Umbilical cord (tissue), 1 donor: ENCODE measurements at regions not wholly inside any gene's neighbourhood (a gene's known extent, or its start where the extent isn't known, plus 50 kb on each side); places are given as distances from the start of the nearest gene placed in this dataset.

Experiments used
- DNase-seq: peaks from one replicate; pipeline ENCODE4 v3.0.0-alpha.2; 2015; ENCODE audit warnings: low spot score

DNA sequence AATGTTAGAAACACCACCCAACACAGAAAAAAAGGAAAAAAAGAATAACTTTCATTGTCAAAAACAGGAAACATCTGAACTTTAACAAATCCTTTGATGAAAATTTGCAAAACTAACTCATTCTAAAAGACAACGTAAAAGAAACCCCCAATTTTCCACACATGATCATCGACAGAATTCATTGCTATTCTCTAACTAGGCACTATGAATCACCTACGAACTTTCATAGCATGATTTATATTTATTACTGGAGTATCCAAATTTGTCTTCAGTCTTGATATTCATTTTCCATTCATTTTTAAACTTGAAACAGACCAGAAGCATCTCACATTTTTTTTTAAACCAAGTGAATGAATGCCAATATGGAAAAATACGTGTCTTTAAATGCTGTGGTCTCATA, 514.6 kb downstream of the TLE4 start:
- peak; percentile 8 for DNase-seq

DNA sequence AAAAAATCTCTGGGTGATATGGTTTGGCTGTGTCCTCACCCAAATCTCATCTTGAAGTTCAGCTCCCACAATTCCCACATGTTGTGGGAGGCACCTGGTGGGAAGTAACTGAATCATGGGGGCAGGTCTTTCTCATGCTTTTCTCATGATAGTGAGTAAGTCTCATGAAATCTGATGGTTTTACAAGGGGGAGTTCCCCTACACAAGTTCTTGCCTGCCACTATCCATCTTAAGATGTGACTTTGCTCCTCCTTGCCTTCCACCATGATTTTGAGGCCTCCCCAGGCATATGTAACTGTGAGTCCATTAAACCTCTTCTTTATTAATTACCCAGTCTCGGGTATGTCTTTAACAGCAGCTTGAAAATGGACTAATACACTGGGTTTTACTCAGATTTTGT, 513.9 kb downstream of the TLE4 start:
- DNase-seq = no peak

DNA sequence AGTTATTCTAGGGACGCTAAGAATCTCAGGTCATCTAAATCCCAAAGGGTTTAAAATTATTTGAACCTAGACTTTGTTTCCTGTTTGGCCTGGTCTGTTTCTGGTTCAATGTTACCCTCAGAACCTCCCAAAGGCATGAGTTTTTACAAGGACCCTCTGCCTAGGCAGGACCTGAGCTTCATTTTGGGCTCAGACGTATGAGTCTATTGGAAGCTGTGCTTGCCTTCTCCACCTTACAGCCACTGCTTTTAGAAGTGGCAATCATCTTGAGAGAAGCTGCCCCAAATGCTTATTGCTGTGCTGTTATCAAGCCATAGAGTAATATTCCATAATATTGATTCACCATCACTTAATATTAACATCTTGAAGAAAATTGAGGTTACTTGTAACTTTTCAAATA, 510.4 kb downstream of the TLE4 start:
- no peak for DNase-seq

DNA sequence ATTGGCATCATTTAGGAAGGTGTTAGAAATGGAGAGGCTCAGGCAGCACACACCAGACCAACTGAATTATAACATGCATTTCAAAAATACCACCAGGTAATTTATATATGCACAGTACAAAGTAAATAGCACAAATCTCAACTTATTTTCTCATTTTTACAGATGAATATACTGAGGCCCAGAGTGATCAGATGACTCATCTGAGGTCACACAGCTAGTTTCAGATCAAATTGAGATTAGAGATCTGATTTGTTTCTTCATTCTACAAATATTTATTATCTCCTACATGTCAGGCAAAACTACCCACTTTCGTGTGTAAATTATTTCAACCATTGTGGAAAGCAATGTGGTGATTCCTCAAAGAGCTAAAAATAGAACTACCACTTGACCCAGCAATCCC, 507.1 kb downstream of the TLE4 start:
- DNase-seq = no peak

DNA sequence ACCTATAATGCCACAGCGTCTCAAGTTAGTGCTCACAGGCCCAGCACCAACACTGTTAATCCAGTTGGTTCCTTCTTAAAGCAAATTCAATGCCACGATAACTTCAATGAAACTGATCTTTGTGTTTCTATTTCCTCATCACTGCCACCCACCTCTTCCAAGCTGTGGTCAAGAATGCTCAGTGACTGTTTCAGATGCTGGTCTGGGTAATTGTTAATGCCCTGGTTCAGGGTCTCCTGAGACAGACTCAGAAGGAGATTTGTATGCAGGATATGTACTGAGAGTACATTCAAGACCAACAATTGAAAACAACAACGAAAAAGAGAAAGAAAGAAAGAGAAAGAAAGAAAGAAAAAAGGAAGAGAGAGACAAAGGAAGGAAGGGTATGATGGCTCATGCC, 505.3 kb downstream of the TLE4 start:
- DNase-seq = no peak

DNA sequence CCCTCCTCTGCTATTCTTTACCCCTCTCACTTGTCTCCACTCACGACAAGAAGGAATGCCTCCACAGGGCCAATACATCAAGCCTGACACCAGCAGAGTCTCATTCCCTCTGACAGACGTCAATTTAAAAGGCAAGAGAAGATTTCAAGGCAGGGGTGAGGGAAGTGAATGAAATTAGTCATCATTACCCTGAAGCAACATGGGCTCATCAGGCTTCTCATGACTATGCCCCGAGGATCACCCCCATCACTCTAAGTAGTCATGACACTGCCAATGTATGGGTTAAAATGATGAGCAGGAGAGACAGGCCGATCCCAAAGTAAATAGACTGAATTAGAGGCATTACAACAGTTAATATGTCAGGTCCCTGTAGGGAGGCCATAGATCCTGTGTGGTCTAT, 504.4 kb downstream of the TLE4 start:
- no peak for DNase-seq

DNA sequence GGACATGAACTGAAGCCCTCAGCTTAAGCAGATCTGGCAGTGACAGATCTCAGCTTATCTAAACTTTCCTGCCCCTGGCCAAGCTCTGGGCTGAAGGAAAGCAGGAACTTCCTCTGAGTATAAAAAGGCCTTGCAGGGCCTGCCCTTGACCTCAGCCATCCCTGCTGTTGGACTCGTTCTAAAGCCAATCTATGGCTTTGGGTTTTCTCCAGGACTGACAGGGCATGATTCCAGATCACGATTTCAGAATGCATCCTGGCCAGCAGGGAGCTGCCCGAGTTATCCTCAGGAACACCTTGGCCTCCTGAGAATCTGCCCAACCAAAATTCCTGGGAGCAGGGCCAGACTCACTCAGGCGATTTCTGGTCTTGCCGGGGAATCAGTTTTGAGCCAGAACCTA, 502.7 kb downstream of the TLE4 start:
- no peak for DNase-seq

DNA sequence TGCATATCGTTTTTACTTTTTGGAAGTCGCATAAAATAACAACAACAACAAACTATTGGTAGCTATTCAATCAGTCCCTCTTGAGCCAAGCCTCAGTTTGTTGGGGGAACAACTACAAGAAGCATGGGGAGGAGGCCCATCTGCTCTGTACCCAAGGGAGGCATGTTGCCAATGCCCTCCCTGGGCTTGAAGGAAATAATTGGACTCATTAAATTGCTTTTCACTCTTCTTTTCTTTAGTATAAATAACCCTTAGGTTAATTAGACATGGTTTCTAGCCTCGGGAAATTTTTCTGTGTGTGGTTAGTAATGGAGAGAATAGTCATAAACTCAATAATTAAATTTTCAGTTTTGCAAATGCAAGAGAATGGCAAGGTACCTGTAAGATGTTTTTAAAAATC, 500.7 kb downstream of the TLE4 start:
- no peak for DNase-seq

DNA sequence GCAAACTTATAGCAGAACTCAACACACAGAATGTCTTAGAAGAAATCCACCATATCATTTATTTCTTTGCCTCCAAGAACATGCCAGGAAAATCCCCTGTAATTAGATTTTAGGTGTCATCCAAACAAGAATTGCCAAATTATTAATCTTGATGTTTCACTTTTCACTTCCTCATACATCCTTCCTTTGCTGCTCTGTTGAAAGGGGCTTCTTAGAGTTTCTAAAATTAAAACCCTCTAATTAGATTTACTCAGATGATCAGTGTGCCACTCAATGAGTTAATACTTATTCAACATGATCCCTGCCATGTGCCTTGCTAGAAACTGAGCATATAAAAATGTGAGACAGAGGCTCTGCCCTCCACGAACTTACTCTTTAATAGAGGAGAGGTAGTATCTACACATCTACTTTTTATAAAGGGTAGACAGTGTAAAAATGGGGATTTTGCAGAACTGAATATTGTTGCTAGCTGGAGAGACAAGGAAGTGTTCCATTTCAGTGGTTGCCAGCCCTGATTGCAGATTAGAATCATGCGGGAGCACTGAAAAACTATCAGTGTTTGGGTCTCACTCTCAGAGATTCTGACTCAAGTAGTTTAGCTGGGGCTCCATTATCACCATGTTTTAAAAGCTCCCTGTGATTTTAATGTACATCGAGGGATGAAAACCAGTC, 498.4 kb downstream of the TLE4 start:
- DNase-seq = no peak

DNA sequence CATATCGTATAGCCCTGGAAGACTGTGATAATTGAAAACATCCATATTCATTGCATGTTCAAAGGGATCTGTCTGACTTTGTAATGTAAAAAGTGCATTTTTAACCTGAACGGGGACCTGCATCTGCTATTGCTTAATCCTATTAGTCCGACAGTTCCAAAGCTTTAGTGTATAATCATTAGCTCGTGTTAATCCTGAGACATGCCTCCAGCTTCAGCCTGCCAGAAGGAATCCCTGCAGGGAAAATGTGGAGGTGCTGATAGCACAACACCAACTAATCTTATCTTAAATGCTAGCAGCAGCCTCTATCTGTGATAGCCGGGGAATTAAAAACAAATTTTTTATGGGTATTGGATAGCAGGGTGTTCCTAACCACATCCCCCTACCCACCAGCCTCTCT, 495.2 kb downstream of the TLE4 start:
- DNase-seq = peak; percentile 2

DNA sequence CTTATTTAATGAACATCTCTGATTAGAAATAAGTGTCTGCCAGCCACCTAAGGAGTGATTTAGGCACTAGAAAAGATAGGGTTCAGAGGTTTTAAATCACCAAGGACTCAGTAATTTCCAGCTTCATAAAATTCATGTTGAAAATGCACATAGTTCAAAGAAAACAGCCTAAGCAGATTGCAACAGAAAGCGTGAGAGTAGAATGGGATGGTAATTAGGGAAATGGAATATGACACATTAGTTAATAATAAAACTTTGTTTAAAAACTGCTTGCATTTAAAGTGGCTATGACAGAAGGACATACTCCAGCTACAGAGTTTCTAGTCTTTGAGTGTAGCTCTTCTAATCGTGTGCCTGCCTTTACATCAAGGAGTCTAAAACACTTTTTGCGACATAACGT, 490.8 kb downstream of the TLE4 start:
- DNase-seq = no peak

DNA sequence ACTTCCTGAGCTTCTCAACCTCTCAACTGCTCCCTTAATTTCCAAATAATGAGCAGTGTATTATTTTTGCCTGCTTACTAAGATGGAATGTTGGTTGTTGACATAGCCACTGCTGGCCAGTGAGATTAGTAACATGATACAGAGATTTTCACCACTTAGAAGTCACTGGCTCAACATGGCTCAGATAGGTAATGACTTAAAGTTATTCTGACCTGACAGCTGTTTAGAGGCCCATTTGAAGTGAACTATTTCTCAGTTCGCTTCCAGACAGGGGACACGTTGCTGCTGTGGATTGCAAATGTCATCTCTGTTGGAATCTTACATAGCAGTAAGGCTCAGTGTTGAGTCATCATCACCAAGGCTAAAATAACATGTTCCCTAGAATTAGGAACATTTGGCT, 490.2 kb downstream of the TLE4 start:
- DNase-seq = peak; percentile 30

DNA sequence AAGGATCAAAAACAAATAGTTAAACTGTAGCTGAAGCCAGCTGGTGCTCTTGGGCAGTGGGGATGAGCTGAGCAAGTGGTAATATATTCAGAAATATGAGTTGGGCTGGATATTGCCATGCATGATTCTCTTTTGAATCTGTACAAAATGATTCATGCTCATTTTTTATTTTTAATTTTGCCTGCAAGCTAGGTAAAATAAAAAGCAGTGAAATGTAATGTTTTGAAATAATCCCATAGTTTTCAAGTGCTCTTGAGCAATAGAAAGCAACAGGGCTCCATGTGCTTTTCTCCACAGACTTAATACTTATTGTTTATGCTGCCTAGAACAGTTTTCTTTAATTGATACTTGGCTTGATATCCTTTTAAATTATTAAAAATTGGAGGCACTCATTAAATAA, 489.3 kb downstream of the TLE4 start:
- DNase-seq = no peak

DNA sequence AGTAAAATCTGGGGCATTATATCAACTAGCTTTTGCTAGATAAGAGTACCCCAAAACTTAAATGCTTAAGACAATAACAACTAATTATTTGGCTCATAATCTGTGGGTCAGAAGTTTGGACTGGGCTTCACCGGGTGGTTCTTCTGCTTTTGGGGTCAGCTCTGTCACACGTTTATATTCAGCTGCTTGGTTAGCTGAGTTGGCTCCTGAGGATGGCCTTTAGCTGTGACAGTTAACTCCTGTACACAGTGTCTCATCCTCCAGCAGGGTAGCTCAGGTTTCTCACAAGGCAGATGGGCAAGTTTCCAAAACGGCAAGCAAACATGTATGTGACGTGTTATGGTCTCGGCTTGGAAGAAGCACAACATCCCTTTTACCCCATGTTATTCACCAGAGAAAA, 488.2 kb downstream of the TLE4 start:
- DNase-seq = no peak

DNA sequence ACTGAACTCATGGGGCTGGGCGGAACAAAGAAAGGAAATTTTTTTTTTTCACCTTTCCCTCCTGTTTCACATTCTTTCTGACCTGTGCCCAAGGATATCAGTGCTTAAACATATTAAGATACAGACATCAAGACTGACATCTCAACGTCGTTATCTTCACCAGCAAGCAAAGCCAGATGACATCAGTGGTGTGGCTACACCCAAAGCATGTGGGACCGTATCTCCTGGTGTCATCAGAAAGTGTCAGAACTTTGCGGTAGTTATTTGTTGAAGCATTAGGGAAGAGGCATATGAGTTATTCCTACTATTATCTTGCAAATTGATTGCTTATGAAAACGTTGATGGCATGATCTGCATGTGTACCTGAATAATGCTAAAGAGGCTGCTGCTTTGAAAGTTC, 487.4 kb downstream of the TLE4 start:
- DNase-seq = no peak

DNA sequence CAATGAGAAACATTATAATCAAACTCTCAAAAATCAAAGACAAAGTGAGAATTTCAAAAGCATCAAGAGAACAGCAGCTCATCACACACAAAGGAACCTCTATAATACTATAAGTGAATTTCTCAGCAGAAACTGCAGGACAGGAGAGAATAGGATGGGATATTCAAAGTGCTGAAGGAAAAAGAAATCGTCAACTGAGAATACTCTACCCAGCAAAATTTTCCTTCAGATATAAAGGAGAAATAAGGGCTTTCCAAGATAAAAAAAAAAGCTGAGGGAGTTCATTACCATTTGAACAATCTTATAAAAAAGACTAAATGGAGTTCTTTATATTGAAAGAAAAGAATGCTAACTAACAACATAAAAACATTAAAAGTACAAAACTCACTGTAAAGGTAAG, 481.1 kb downstream of the TLE4 start:
- DNase-seq = no peak

DNA sequence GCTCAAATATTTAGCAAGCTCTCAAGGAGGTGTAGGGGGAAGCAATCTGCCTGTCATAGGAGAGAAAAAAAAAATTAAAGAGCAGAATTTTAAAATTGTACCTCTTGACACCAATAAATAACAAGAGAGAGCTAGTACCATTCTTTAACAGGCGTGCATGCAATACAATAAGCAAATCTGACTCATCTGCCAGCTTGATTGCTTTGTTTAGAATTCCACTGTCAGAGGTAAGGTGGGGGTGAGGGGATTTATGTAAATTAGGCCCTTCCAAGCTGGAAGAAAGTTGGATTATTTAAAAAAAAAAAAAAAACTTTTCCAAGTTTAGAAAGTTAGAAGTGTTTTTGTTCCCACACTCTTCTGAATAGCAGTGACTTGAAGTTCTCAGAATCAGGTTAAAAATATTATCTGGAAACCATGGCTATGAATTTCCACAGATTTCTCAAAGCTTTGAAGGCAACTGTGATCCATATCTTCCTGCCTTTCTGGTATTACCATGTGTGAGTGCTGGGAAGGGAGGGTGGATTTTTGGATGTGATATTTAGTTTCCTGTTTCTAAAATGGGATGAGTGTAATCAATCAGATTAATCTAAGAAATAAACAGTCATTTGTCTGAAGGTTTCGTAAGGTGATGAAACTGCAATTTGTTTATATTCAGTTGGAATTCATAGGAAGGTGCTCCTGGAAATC, 477.5 kb downstream of the TLE4 start:
- no peak for DNase-seq

DNA sequence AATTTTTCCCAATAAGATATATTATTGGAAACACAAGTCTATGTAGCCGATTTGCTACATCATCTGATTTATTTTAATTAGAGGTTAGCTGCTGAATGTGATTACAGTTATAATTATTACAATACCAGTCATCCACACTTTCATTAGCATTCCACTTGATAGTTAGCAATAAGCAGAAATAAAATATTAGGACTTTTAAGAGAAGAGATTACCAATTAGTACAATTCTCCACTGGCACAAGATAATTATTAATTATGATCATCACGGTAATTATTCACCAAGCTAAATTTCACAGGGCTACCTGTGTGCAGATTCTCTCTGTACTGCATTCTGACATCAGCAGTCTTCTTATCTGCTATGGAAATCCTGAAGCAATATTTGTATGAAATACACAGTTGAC, 474.7 kb downstream of the TLE4 start:
- no peak for DNase-seq

DNA sequence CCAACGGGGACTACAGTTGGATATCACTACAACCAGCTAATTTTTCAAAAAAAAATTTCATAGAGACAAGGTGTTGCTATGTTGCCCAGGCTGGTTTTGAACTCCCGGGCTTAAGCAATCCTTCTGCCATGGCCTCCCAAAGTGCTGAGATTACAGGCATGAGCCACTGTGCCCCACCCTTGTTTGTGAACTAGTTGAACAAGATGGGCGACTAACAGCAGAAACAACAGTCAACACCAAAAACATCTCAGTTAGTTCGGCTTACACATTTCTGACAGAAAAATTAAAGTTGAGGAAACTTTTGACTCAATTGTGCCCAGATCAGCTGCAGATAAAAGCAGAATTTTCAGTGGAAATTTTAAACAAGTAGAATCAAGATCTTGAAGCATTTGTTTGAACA, 470.1 kb downstream of the TLE4 start:
- no peak for DNase-seq

DNA sequence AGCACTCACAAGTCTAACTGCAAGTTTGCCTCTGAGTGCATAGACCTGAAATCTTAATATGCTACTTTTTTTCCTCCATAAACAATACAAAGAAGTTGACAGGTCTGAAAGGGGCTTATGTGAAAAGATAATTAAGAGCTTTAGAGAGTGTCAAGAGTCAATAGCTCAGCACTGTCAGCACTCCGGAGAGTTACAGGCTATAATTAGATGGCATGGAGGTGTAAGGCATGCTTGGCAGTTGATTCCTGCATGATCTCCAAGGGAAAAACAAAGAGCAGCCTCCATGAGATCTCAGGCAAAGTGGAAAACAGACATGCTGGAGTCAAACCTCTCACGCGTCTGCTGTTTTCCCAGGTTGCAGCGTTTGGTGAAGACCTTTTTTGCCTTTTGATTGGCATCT, 468.7 kb downstream of the TLE4 start:
- DNase-seq = no peak

DNA sequence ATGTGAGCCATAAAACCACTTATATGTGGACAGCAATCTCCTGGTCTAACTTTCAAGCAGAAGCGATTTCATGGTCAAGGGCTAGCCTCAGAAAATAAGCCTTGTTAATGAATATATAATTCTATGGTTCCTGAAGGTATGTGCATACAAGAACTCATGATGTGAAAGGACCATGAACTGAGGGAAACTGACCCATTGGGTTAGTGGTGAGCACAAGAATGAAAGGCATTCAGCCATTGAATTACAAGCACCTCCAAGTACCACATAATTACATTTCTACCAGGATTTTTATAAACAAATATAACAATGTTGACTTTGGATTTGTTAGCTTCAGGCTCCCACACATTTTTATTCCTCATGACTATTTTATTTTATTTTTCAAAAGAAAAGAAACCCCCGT, 459.0 kb downstream of the TLE4 start:
- no peak for DNase-seq

DNA sequence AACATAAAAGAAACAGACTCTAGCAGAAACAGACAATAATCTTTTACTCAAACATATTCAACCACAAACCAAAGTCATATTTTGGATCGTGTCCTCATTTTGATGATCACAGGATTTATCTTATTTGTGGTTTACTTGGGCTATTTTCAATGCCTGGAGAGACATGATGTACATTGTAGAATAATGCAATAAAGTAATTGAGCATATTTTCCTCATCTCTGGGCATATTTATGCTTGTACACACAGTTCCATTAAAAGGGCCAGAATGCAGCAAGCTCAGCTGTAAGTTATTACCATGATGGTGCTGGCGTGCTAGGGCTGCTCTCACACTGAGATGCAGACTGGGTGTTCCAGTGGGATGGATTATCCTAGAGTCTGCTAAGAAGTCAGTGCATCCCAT, 456.7 kb downstream of the TLE4 start:
- DNase-seq = peak; percentile 68

DNA sequence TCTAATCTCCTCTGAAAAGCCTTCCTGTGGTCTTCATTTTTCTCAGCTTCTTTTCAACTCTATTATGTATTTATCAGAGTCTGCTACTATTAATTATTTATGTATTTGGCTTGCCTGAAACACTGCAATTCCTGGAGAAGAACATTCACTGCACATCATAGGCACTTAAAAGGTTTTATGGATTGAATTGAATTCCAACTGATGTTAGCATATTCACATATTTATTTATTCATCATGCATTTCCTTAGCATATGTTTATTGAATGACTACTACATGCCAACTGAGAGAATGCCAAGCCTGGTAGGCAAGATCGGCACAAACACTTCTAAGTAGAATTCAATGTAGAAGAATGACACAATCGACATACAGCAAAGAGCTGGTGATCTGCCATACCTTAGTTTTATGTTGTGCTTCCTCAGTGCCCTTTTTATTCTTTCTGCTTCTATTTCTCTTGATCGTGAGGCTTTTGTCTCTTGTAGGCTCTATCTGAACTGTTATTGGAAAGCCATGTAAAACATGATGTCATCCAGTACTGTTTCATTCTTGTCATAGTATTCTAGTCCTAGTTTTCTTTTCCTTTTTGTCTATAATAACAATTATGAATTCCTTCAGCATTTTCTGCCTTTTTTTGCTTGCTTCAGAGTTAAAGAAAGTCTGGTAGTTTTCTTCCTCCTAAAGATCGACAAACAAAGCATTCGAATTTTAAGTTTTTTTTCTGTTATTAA, 454.2 kb downstream of the TLE4 start:
- DNase-seq = no peak
